ENCODE measurements at regions not wholly inside any gene's neighbourhood (a gene's known extent, or its start where the extent isn't known, plus 50 kb on each side); places are given as distances from the start of the nearest gene placed in this dataset.

- TF ChIP-seq ZNF565 (CRISPR knock-in tag; conservative IDR thresholded peaks at IDR 0.05; ENCODE audit: low read depth): no peak
- TF ChIP-seq, protein P1, sequence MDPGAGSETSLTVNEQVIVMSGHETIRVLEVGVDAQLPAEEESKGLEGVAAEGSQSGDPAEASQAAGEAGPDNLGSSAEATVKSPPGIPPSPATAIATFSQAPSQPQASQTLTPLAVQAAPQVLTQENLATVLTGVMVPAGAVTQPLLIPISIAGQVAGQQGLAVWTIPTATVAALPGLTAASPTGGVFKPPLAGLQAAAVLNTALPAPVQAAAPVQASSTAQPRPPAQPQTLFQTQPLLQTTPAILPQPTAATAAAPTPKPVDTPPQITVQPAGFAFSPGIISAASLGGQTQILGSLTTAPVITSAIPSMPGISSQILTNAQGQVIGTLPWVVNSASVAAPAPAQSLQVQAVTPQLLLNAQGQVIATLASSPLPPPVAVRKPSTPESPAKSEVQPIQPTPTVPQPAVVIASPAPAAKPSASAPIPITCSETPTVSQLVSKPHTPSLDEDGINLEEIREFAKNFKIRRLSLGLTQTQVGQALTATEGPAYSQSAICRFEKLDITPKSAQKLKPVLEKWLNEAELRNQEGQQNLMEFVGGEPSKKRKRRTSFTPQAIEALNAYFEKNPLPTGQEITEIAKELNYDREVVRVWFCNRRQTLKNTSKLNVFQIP (CRISPR knock-in tag; IDR thresholded peaks at IDR 0.05; ENCODE audit: borderline replicate concordance, low read depth): no peak
- no peak for TF ChIP-seq GLIS3 (CRISPR knock-in tag; IDR thresholded peaks at IDR 0.05)
- no peak for TF ChIP-seq PATZ1 (CRISPR knock-in tag; IDR thresholded peaks at IDR 0.05; ENCODE audit: borderline replicate concordance)
Observed at GRCh38 chr11:16505481-16505880, 149.1 kb upstream of the SOX6 start.

Data from SK-N-SH treated with all-trans-retinoic acid at 6 μM for 48 hours (cell line).